ENCODE measurements at regions not wholly inside any gene's neighbourhood (a gene's known extent, or its start where the extent isn't known, plus 50 kb on each side); places are given as distances from the start of the nearest gene placed in this dataset.

- Mint-ChIP-seq H3K27ac (no peak overlapping the region), H3K27me3 (no peaks in the 10 kb centered on the region), H3K9me3 (peaks cover 2% of the 10 kb centered on the region), H3K4me3 (no peak overlapping the region), H3K36me3 (ENCODE audit: low read depth) (no peaks in the 10 kb centered on the region), H3K4me1 (ENCODE audit: low read depth) (no peaks in the 10 kb centered on the region)
- Histone ChIP-seq H3K27me3 (ENCODE audit: control insufficient read depth in 1 of 2, insufficient read depth in 2 of 2, low read length in 2 of 2) (no peaks in the 10 kb centered on the region), H3K36me3 (ENCODE audit: insufficient read depth, low read length) (no peaks in the 10 kb centered on the region), H3K4me3 (ENCODE audit: low read length) (no peak overlapping the region), H3K27ac (ENCODE audit: low read depth in 1 of 2, low read length in 2 of 2) (no peak overlapping the region), H3K9me3 (ENCODE audit: control insufficient read depth in 1 of 2, insufficient read depth in 1 of 2, low read length in 2 of 2) (no peaks in the 10 kb centered on the region), H3K4me1 (ENCODE audit: insufficient read depth, low read length) (no peaks in the 10 kb centered on the region)
- POLR2A ChIA-PET: no interaction called here
- intact Hi-C loops (cut with DNase I, micrococcal nuclease): no loop called here
- DNase-seq (no peak), ATAC-seq (ENCODE audit: poor library complexity) (no peak)
- TF ChIP-seq CTCF (IDR thresholded peaks at IDR 0.05): no peak
- CTCF ChIA-PET: no interaction called here
Observed at GRCh38 chr13:47454986-47455385, 546.1 kb downstream of the SUCLA2 start.

DNA sequence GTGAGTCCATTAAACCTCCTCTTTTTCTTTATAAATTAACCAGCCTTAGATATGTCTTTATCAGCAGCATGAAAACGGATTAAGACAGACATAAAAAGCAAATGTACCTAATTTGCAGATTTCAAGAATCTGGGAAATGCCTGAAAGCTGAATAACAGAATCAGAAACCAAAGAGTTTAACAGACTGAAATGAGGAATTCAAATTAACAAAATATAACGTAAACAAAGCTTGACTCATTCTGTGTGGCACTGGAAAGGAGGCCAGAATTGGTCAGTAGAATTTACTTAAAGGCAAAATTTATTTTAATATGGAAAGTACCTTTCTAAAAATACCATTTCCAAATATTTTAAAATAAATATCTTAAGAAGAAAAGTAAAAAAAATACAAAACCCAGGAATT, 540.6 kb upstream of the HTR2A start:
- H3K36me3 ChIP-seq (ENCODE audit: insufficient read depth, low read length): no peaks in the 10 kb centered on the region
- Mint-ChIP-seq H3K27ac (no peak overlapping the region), H3K9me3 (peaks cover 9% of the 10 kb centered on the region), H3K27me3 (peaks cover 7% of the 10 kb centered on the region), H3K4me1 (ENCODE audit: low read depth) (no peaks in the 10 kb centered on the region), H3K4me3 (no peak overlapping the region), H3K36me3 (ENCODE audit: low read depth) (no peaks in the 10 kb centered on the region)
- H3K27me3 ChIP-seq (ENCODE audit: control insufficient read depth in 1 of 2, insufficient read depth in 2 of 2, low read length in 2 of 2): no peaks in the 10 kb centered on the region
- peaks cover 0 to 5% of the 10 kb centered on the region in 2 experiments for H3K9me3 ChIP-seq (ENCODE audit: control insufficient read depth in 1 of 2, insufficient read depth in 1 of 2, low read length in 2 of 2)
- POLR2A ChIA-PET: no interaction called here
- intact Hi-C loops (cut with DNase I, micrococcal nuclease): no loop called here
- H3K4me1 ChIP-seq (ENCODE audit: insufficient read depth, low read length): no peaks in the 10 kb centered on the region
- TF ChIP-seq CTCF (IDR thresholded peaks at IDR 0.05): no peak
- ATAC-seq (ENCODE audit: poor library complexity) (no peak), DNase-seq (no peak)
- CTCF ChIA-PET: no interaction called here
- no peak overlapping the region for H3K27ac ChIP-seq (ENCODE audit: low read depth in 1 of 2, low read length in 2 of 2)
- no peak overlapping the region for H3K4me3 ChIP-seq (ENCODE audit: low read length)

- H3K9me3 ChIP-seq (ENCODE audit: control insufficient read depth in 1 of 2, insufficient read depth in 1 of 2, low read length in 2 of 2): no peaks in the 10 kb centered on the region
- TF ChIP-seq CTCF (IDR thresholded peaks at IDR 0.05): no peak
- no peaks in the 10 kb centered on the region for H3K36me3 ChIP-seq (ENCODE audit: insufficient read depth, low read length)
- ATAC-seq (ENCODE audit: poor library complexity) (no peak), DNase-seq (no peak)
- H3K27me3 ChIP-seq (ENCODE audit: control insufficient read depth in 1 of 2, insufficient read depth in 2 of 2, low read length in 2 of 2): no peaks in the 10 kb centered on the region
- H3K4me3 Mint-ChIP-seq: no peak overlapping the region
- no peaks in the 10 kb centered on the region for H3K4me1 ChIP-seq (ENCODE audit: insufficient read depth, low read length)
- H3K27ac ChIP-seq (ENCODE audit: low read depth in 1 of 2, low read length in 2 of 2): no peak overlapping the region
- intact Hi-C loops (cut with DNase I, micrococcal nuclease): no loop called here
- H3K27me3 Mint-ChIP-seq: peaks cover 7% of the 10 kb centered on the region
- ChIA-PET POLR2A (no interaction called here), CTCF (no interaction called here)
- peaks cover 9% of the 10 kb centered on the region for H3K9me3 Mint-ChIP-seq
- H3K4me3 ChIP-seq (ENCODE audit: low read length): no peak overlapping the region
- H3K27ac Mint-ChIP-seq: no peak overlapping the region
- H3K36me3 Mint-ChIP-seq (ENCODE audit: low read depth): no peaks in the 10 kb centered on the region
- H3K4me1 Mint-ChIP-seq (ENCODE audit: low read depth): no peaks in the 10 kb centered on the region
Observed at GRCh38 chr13:47433461-47434005, 536.7 kb upstream of the HTR2A start.
